Keratinocyte (primary cell): ENCODE measurements at regions not wholly inside any gene's neighbourhood (a gene's known extent, or its start where the extent isn't known, plus 50 kb on each side); places are given as distances from the start of the nearest gene placed in this dataset.

Experiments
- DNase-seq: peaks from one replicate; pipeline ENCODE4 v3.0.0-alpha.2; 2011; ENCODE audit warnings: low read depth, missing footprints, low spot score
- FAIRE-seq: peaks from 2 replicates; lab custom pipeline; 2011; peaks lifted over from hg19 to GRCh38; lab: Jason Lieb, UNC
- H2AFZ ChIP-seq: 2 replicates; pipeline ENCODE4 v1.6.0; 2012; ENCODE audit warnings: low read length, control low read depth, inconsistent platforms; ENCODE audit not compliant: control insufficient read depth
- H3K27ac ChIP-seq: 2 replicates; pipeline ENCODE4 v1.5.1; 2011; ENCODE audit warnings: low read length; ENCODE audit not compliant: control insufficient read depth, insufficient read depth
- H3K27me3 ChIP-seq: 3 replicates; pipeline ENCODE4 v1.6.0; 2011; ENCODE audit warnings: low read length; ENCODE audit not compliant: control insufficient read depth, insufficient read depth; ENCODE audit errors: extremely low read depth
- H3K36me3 ChIP-seq, 2 experiments: 2 replicates in 1 of 2; 3 replicates in 1 of 2; pipeline ENCODE4 v1.5.1; 2011; ENCODE audit warnings: low read length in 2 of 2, mild to moderate bottlenecking in 1 of 2; ENCODE audit not compliant: control insufficient read depth in 2 of 2, insufficient read depth in 2 of 2; ENCODE audit errors: extremely low read depth in 1 of 2
- H3K4me1 ChIP-seq: 3 replicates; pipeline ENCODE4 v1.5.1; 2011; ENCODE audit warnings: low read length; ENCODE audit not compliant: control insufficient read depth, insufficient read depth; ENCODE audit errors: extremely low read depth
- H3K4me2 ChIP-seq: 3 replicates; pipeline ENCODE4 v1.6.0; 2011; ENCODE audit warnings: low read depth, low read length; ENCODE audit not compliant: control insufficient read depth, insufficient read depth; ENCODE audit errors: extremely low read depth
- H3K4me3 ChIP-seq, 3 experiments: fragments of 200-600 bp in 1 of 3; sonication (generic) in 1 of 3; 2 replicates in 2 of 3; 3 replicates in 1 of 3; pipeline ENCODE4 v1.5.1; 2011 to 2016; ENCODE audit warnings: low read length in 3 of 3, mild to moderate bottlenecking in 3 of 3, control low read depth in 2 of 3, inconsistent platforms in 1 of 3, low read depth in 1 of 3, mixed read lengths in 1 of 3, mixed run types in 1 of 3, moderate library complexity in 1 of 3; ENCODE audit not compliant: control insufficient read depth in 2 of 3, insufficient read depth in 2 of 3; ENCODE audit errors: extremely low read depth in 1 of 3
- H3K79me2 ChIP-seq: 2 replicates; pipeline ENCODE4 v1.6.0; 2012; ENCODE audit warnings: low read length; ENCODE audit not compliant: control insufficient read depth, insufficient read depth
- H3K9ac ChIP-seq: 3 replicates; pipeline ENCODE4 v1.6.0; 2011; ENCODE audit warnings: low read length; ENCODE audit not compliant: control insufficient read depth, insufficient read depth; ENCODE audit errors: extremely low read depth
- H3K9me1 ChIP-seq: 3 replicates; pipeline ENCODE4 v1.6.0; 2011; ENCODE audit warnings: low read length; ENCODE audit not compliant: control insufficient read depth, insufficient read depth; ENCODE audit errors: extremely low read depth
- H3K9me3 ChIP-seq: 2 replicates; pipeline ENCODE4 v1.5.1; 2012; ENCODE audit warnings: low read depth, low read length; ENCODE audit not compliant: control insufficient read depth
- H4K20me1 ChIP-seq: 3 replicates; pipeline ENCODE4 v1.6.0; 2011; ENCODE audit warnings: low read length; ENCODE audit not compliant: control insufficient read depth, insufficient read depth; ENCODE audit errors: extremely low read depth
- CTCF ChIP-seq, 3 experiments: IDR thresholded peaks in 1 of 3; conservative IDR thresholded peaks in 1 of 3; optimal IDR thresholded peaks in 1 of 3; 2 replicates in 2 of 3; 3 replicates in 1 of 3; pipeline versions ENCODE3 to v1.5.1; 2011; ENCODE audit warnings: low read length in 3 of 3, mild to moderate bottlenecking in 3 of 3, moderate library complexity in 2 of 3, control low read depth in 1 of 3, inconsistent platforms in 1 of 3; ENCODE audit not compliant: insufficient read depth in 2 of 3; ENCODE audit errors: extremely low read depth in 1 of 3
- EZH2 ChIP-seq: IDR thresholded peaks from one replicate; pipeline ENCODE4 v1.6.1; 2012; ENCODE audit warnings: inconsistent platforms, mild to moderate bottlenecking, low read length, moderate library complexity
- dilution Hi-C: fragments of 300-500 bp; cut with MboI; formaldehyde crosslinking; loops from one replicate; pipeline ENCODE4 v1.7.0; 2020; ENCODE audit warnings: low sequenced_read_pairs; ENCODE audit not compliant: extremely low pct_ligation_motif_present

- DNase-seq (no peak), FAIRE-seq (no peak)
- Histone ChIP-seq H3K9me1 (no peaks in the 10 kb centered on the region), H3K9ac (no peak overlapping the region), H2AFZ (no peak overlapping the region), H3K4me1 (no peaks in the 10 kb centered on the region), H3K27ac (no peak overlapping the region), H3K36me3 (no peaks in the 10 kb centered on the region), H3K27me3 (no peaks in the 10 kb centered on the region), H3K9me3 (no peaks in the 10 kb centered on the region), H3K4me3 (no peak overlapping the region), H3K79me2 (no peaks in the 10 kb centered on the region), H4K20me1 (no peaks in the 10 kb centered on the region), H3K4me2 (no peak overlapping the region)
- no peak for TF ChIP-seq EZH2
- no peak for TF ChIP-seq CTCF (optimal IDR thresholded peaks at IDR 0.05 in 1 of 3, IDR thresholded peaks at IDR 0.05 in 1 of 3, conservative IDR thresholded peaks at IDR 0.05 in 1 of 3; ENCODE audit: extremely low read depth in 1 of 3, insufficient read depth in 2 of 3, low read length in 3 of 3)
- dilution Hi-C loops = no loop called here
Measured at GRCh38 chr14:26332966-26333365, 264.9 kb downstream of the NOVA1 start.

GRCh38 chr14:26330982-26331381 is 266.9 kb downstream of the NOVA1 start:
- H3K9ac ChIP-seq = no peak overlapping the region
- no peak overlapping the region for H3K27ac ChIP-seq
- TF ChIP-seq CTCF (optimal IDR thresholded peaks at IDR 0.05 in 1 of 3, IDR thresholded peaks at IDR 0.05 in 1 of 3, conservative IDR thresholded peaks at IDR 0.05 in 1 of 3; ENCODE audit: extremely low read depth in 1 of 3, insufficient read depth in 2 of 3, low read length in 3 of 3) (no peak), EZH2 (no peak)

More at GRCh38 chr14:26330982-26331381, 266.9 kb downstream of the NOVA1 start:
- dilution Hi-C loops = no loop called here
- Histone ChIP-seq H3K9me1 (no peaks in the 10 kb centered on the region), H3K4me2 (no peak overlapping the region), H3K9me3 (no peaks in the 10 kb centered on the region), H3K4me1 (no peaks in the 10 kb centered on the region), H2AFZ (no peak overlapping the region), H3K27me3 (no peaks in the 10 kb centered on the region), H3K79me2 (no peaks in the 10 kb centered on the region), H4K20me1 (no peaks in the 10 kb centered on the region), H3K4me3 (no peak overlapping the region), H3K36me3 (no peaks in the 10 kb centered on the region)
- FAIRE-seq (no peak), DNase-seq (no peak)
